ENCODE measurements at regions not wholly inside any gene's neighbourhood (a gene's known extent, or its start where the extent isn't known, plus 50 kb on each side); places are given as distances from the start of the nearest gene placed in this dataset.

DNA sequence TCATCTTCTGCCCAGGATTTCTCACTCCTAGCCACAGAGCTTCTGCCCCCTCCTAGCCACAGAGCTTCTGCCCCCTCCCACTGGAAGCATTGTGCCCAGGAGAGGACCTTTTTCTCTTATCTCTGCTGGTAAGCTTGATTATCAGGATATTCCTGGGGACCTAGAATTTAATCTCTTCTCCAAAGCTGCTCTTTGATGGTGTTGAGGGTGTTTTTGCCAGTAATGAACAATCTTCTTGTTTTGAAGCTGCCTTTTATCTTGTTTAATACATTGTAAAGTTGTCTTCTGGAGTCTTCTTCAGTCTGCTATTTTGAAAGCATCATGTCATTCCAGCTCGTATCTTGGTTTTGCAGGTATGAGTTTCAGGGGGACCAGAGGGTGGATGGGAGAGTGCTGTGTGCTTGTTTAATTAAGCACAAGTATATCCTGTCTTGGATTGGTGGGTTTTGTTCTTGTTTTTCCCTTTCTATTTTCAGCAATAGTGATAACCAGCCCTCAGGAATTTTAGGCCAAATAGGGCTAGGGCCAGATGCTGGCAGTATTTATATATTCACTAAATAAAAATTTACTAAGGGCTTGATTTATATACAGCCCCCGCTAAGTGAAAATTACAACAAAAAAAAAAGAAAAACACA lies 214.0 kb upstream of the DMRT1 start (continued):
- TF ChIP-seq E2F6 (IDR thresholded peaks at IDR 0.05) (no peak), HDAC6 (IDR thresholded peaks at IDR 0.05; ENCODE audit: low read depth, low read length) (no peak), CREB1 (IDR thresholded peaks at IDR 0.05) (no peak)

Measured in H1 (cell line).